ENCODE measurements at regions not wholly inside any gene's neighbourhood (a gene's known extent, or its start where the extent isn't known, plus 50 kb on each side); places are given as distances from the start of the nearest gene placed in this dataset.

DNA sequence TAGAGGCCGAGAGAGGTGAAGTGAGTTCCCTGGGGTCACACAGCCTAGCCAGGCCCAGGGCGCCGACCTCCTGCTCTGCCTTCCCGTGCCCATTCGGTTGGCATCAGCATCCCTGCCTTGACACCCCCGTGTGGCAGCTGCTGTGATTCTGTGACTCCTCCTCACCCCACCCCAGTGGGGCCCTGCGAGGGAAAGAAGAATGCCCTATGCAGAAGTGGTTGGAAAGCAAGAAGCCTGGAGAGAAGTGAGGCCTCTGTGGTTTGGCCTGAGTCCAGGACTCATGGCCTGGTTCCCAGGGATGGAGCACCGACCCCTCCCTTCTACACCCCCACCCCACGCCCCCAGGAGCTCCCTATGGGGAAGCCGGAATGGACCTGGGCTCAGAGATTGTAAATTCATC is 296.2 kb downstream of the SEC14L1 start:
- Histone ChIP-seq H3K4me3 (no peak overlapping the region), H3K4me1 (peaks cover 0 to 91% of the 10 kb centered on the region in 2 donors)

DNA sequence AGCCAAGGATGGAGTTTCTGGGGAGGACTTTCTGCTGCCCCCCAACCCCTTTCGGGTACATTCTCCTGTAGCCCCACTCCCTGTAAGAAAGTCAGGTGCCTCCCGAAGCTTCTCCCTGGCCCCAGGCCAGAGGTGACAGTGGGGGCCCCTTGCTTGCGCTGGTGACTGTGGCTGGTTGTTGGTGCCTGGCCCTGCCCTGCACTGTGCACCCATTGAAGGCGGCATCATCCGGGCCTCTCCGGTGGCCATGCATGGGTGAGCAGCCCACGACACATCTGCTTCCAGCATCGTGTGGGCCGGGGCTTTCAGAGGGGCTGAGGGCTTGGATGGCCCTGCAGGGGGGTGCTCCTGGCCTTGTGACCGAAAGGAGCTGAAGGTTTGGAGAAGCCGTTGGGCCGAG is 297.0 kb downstream of the SEC14L1 start:
- no peaks in the 10 kb centered on the region for H3K36me3 ChIP-seq
- no peaks in the 10 kb centered on the region for H3K27me3 ChIP-seq
- peaks cover 0 to 86% of the 10 kb centered on the region in 2 donors for H3K4me1 ChIP-seq
- no peak overlapping the region for H3K27ac ChIP-seq
- H3K4me3 ChIP-seq, result no peak overlapping the region
- H3K9me3 ChIP-seq, result no peaks in the 10 kb centered on the region
- TF ChIP-seq, protein P1, sequence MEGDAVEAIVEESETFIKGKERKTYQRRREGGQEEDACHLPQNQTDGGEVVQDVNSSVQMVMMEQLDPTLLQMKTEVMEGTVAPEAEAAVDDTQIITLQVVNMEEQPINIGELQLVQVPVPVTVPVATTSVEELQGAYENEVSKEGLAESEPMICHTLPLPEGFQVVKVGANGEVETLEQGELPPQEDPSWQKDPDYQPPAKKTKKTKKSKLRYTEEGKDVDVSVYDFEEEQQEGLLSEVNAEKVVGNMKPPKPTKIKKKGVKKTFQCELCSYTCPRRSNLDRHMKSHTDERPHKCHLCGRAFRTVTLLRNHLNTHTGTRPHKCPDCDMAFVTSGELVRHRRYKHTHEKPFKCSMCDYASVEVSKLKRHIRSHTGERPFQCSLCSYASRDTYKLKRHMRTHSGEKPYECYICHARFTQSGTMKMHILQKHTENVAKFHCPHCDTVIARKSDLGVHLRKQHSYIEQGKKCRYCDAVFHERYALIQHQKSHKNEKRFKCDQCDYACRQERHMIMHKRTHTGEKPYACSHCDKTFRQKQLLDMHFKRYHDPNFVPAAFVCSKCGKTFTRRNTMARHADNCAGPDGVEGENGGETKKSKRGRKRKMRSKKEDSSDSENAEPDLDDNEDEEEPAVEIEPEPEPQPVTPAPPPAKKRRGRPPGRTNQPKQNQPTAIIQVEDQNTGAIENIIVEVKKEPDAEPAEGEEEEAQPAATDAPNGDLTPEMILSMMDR (IDR thresholded peaks at IDR 0.05), result no peak
- DNase-seq (ENCODE audit: low spot score), result no peak

More for the DNA sequence above, 296.2 kb downstream of the SEC14L1 start:
- Histone ChIP-seq H3K36me3 (no peaks in the 10 kb centered on the region), H3K9me3 (no peaks in the 10 kb centered on the region), H3K27ac (peak overlapping the region in 1 of 2 donors; percentile 11), H3K27me3 (no peaks in the 10 kb centered on the region)
- TF ChIP-seq, protein P1 (IDR thresholded peaks at IDR 0.05), result no peak
- DNase-seq (ENCODE audit: low spot score), result no peak

DNA sequence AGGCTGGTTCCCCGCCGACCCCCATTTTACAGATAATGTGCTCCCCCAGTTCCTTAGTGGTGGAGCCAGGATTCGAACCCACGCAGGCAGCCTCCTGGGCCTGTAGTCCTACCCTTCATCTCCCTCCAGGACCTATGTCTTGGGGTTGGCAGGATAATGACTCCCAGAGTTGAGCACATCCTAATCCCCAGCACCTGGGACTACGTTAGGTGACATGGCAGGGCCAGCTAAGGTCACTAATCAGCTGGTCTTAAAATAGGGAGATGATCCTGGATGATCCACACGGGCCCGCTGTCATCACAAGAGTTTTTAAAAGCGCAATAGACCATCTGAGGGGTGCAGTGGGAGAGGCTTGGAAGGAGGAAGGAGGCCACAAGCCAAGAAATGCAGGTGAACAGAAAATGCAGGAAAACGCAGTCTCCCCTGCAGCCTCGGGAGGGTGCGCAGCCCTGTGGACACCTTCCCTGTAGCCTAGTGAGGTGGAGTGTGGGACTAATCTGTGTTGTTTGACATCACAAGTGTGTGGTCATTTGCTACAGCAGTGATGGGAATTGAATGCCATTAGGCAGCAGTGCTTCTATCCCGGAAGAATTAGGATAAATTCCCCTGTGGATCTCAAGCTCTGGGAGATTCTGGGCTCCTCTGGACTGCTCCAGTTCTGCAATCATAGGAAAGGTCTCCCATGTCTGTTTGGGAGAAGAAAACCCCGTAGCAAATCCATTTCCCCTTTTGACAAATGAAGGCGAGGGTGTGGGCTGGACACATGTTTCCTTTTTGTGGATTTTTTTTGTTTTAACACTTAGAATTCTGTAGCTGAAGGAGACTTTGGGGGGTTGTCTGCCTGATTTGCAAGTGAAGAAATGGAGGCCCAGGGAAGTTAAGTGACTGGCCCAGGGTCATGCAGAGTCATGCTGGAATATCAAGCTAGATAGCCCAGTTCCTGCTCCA is 297.7 kb downstream of the SEC14L1 start:
- TF ChIP-seq, protein P1 (IDR thresholded peaks at IDR 0.05), result no peak
- H3K9me3 ChIP-seq, result no peaks in the 10 kb centered on the region
- DNase-seq (ENCODE audit: low spot score), result no peak
- no peak overlapping the region for H3K27ac ChIP-seq
- H3K36me3 ChIP-seq, result no peaks in the 10 kb centered on the region
- no peaks in the 10 kb centered on the region for H3K27me3 ChIP-seq
- peaks cover 0 to 82% of the 10 kb centered on the region in 2 donors for H3K4me1 ChIP-seq
- H3K4me3 ChIP-seq, result no peak overlapping the region

DNA sequence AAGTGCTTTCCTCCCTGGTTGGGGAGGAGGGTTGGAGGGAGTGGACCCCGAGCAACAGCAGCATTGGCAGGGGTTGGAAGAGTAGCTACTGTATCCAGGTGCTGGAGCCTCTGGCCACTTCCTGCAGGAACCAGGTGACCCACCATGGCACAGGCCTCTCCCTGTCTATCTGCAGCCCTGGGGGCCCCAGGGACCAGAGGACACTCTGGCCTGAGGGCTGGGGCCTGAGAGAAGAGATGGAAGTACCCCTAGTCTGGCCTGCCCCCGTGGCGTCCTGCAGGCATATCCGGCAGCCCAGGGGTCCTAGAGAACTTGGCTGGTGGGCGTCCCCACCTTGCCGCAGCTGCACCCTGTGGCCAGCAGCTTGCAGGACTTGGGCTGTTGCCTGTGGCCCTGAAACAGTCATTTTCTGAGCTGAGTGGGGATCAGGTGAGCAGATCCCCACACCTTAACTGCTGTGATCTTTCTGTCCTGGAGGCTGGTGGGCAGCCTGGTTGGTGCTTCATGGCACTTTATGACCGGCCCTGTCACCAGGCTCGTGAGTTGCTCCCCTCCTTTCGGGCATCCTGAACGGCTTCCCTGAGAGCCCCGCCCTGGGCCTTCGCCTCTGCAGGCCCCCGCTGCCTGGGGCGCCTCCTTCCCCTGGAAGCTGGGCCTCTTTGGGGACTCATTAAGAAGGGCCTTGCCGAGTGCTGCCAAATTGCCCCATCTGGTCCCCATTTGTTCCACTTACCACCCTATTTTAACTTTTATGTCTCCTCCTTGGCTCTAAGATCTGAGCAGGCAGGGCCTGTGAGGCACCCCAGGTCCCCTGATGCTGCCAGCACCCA is 298.6 kb downstream of the SEC14L1 start:
- DNase-seq (ENCODE audit: low spot score), result no peak
- H3K36me3 ChIP-seq, result no peaks in the 10 kb centered on the region
- no peak overlapping the region for H3K4me3 ChIP-seq
- H3K4me1 ChIP-seq, result peaks cover 0 to 82% of the 10 kb centered on the region in 2 donors
- peak overlapping the region; percentile 3 to 15 for H3K27ac ChIP-seq
- TF ChIP-seq, protein P1 (IDR thresholded peaks at IDR 0.05), result no peak
- H3K9me3 ChIP-seq, result no peaks in the 10 kb centered on the region
- no peaks in the 10 kb centered on the region for H3K27me3 ChIP-seq

DNA sequence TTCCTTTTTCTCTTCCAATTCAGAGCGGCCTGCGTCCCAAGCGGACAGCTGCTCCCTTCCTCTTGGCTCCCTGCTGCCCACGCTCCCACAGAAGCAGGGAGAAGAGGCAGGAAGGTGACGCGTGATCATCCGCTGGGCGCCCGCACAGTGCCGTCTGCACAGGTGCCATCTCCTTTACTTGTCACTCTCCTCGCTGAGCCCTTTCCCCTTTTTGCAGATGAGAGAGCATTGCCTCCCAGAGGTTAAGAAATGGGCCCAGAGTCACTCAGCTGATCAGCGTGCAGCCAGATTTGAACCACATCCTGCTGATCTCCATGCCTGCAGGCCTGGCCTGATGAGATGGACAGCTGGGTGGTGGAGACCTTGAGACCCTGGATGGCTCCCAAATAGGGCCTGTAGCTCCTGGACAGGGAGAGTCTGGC is 299.8 kb downstream of the SEC14L1 start:
- Histone ChIP-seq H3K27me3 (no peaks in the 10 kb centered on the region), H3K9me3 (no peaks in the 10 kb centered on the region), H3K4me3 (no peak overlapping the region), H3K4me1 (peaks cover 0 to 82% of the 10 kb centered on the region in 2 donors), H3K27ac (no peak overlapping the region), H3K36me3 (no peaks in the 10 kb centered on the region)
- TF ChIP-seq, protein P1 (IDR thresholded peaks at IDR 0.05), result no peak
- no peak for DNase-seq (ENCODE audit: low spot score)

Measured in right atrium auricular region (tissue), 2 donors.